KMS-11 (cell line): ENCODE measurements at regions not wholly inside any gene's neighbourhood (a gene's known extent, or its start where the extent isn't known, plus 50 kb on each side); places are given as distances from the start of the nearest gene placed in this dataset.

Experiments
- H2AFZ ChIP-seq: fragments of 200-600 bp; sonication (generic); 2 replicates; pipeline ENCODE4 v1.6.1; 2016; ENCODE audit warnings: antibody characterized with exemption, mixed run types, low read depth
- H3K27ac ChIP-seq: fragments of 200-600 bp; sonication (generic); 2 replicates; pipeline ENCODE4 v1.6.1; 2016; ENCODE audit warnings: mild to moderate bottlenecking, mixed run types
- H3K27me3 ChIP-seq: fragments of 200-600 bp; sonication (generic); 2 replicates; pipeline ENCODE4 v1.6.1; 2017; ENCODE audit warnings: mild to moderate bottlenecking, low read depth, mixed run types, moderate library complexity; ENCODE audit not compliant: insufficient read depth
- H3K36me3 ChIP-seq: fragments of 200-600 bp; sonication (generic); 2 replicates; pipeline ENCODE4 v1.6.1; 2017; ENCODE audit warnings: mild to moderate bottlenecking, mixed run types; ENCODE audit not compliant: insufficient read depth
- H3K4me1 ChIP-seq: fragments of 200-600 bp; sonication (generic); 2 replicates; pipeline ENCODE4 v1.6.1; 2016; ENCODE audit warnings: mild to moderate bottlenecking, low read depth, mixed run types; ENCODE audit not compliant: poor library complexity, severe bottlenecking
- H3K4me2 ChIP-seq: fragments of 200-600 bp; sonication (generic); 2 replicates; pipeline ENCODE4 v1.7.0; 2016; ENCODE audit warnings: mild to moderate bottlenecking, mixed run types
- H3K4me3 ChIP-seq: fragments of 200-600 bp; sonication (generic); IDR thresholded peaks from 2 replicates; pipeline ENCODE4 v1.6.1; 2017; ENCODE audit warnings: low read depth, low read length, mixed read lengths; ENCODE audit not compliant: insufficient read depth
- H3K79me2 ChIP-seq: fragments of 200-600 bp; sonication (generic); 2 replicates; pipeline ENCODE4 v1.6.1; 2016; ENCODE audit warnings: low read depth, mixed run types; ENCODE audit not compliant: insufficient read depth
- H3K9ac ChIP-seq: fragments of 200-600 bp; sonication (generic); 2 replicates; pipeline ENCODE4 v1.6.1; 2016; ENCODE audit warnings: mild to moderate bottlenecking, mixed run types
- H4K20me1 ChIP-seq: fragments of 200-600 bp; sonication (generic); 2 replicates; pipeline ENCODE4 v1.6.1; 2016; ENCODE audit warnings: mild to moderate bottlenecking, mixed run types; ENCODE audit not compliant: insufficient read depth
- CTCF ChIP-seq: fragments of 200-600 bp; sonication (generic); conservative IDR thresholded peaks from 2 replicates; pipeline ENCODE4 v1.6.1; 2017; ENCODE audit warnings: low read depth, mild to moderate bottlenecking, antibody characterized with exemption, low read length, moderate library complexity, mixed read lengths

- Histone ChIP-seq H3K4me1 (no peaks in the 10 kb centered on the region), H3K4me3 (no peak overlapping the region), H3K27me3 (no peaks in the 10 kb centered on the region), H4K20me1 (no peaks in the 10 kb centered on the region), H3K36me3 (no peaks in the 10 kb centered on the region), H2AFZ (no peak overlapping the region), H3K79me2 (no peaks in the 10 kb centered on the region), H3K4me2 (no peak overlapping the region), H3K27ac (no peak overlapping the region), H3K9ac (no peak overlapping the region)
- TF ChIP-seq CTCF: no peak
These were observed 129.6 kb upstream of the PRPS1L1 start for GRCh38 chr7:18157233-18157632.

- Histone ChIP-seq H4K20me1 (no peaks in the 10 kb centered on the region), H3K79me2 (no peaks in the 10 kb centered on the region), H3K36me3 (no peaks in the 10 kb centered on the region), H3K4me1 (no peaks in the 10 kb centered on the region), H3K4me2 (no peak overlapping the region), H3K27ac (no peak overlapping the region), H3K4me3 (no peak overlapping the region), H3K27me3 (no peaks in the 10 kb centered on the region), H2AFZ (no peak overlapping the region), H3K9ac (no peak overlapping the region)
- TF ChIP-seq CTCF: no peak
These were observed 135.0 kb upstream of the PRPS1L1 start for GRCh38 chr7:18162657-18163056.

- Histone ChIP-seq H2AFZ (no peak overlapping the region), H3K9ac (no peak overlapping the region), H3K79me2 (no peaks in the 10 kb centered on the region), H3K36me3 (no peaks in the 10 kb centered on the region), H3K4me3 (no peak overlapping the region), H3K27ac (no peak overlapping the region), H4K20me1 (no peaks in the 10 kb centered on the region), H3K27me3 (no peaks in the 10 kb centered on the region), H3K4me2 (no peak overlapping the region), H3K4me1 (no peaks in the 10 kb centered on the region)
- no peak for TF ChIP-seq CTCF
These were observed 135.4 kb upstream of the PRPS1L1 start for GRCh38 chr7:18163091-18163490.

- Histone ChIP-seq H3K4me1 (no peaks in the 10 kb centered on the region), H3K27ac (no peak overlapping the region), H2AFZ (no peak overlapping the region), H3K79me2 (no peaks in the 10 kb centered on the region), H3K36me3 (no peaks in the 10 kb centered on the region), H3K9ac (no peak overlapping the region), H3K4me2 (no peak overlapping the region), H3K4me3 (no peak overlapping the region), H4K20me1 (no peaks in the 10 kb centered on the region), H3K27me3 (no peaks in the 10 kb centered on the region)
- TF ChIP-seq CTCF: no peak
These were observed 137.5 kb upstream of the PRPS1L1 start for GRCh38 chr7:18165166-18165565.

GRCh38 chr7:18166002-18166401 is 138.4 kb upstream of the PRPS1L1 start:
- Histone ChIP-seq H3K79me2 (no peaks in the 10 kb centered on the region), H3K27me3 (no peaks in the 10 kb centered on the region), H3K4me1 (no peaks in the 10 kb centered on the region), H2AFZ (no peak overlapping the region), H3K4me2 (no peak overlapping the region), H3K27ac (no peak overlapping the region), H4K20me1 (no peaks in the 10 kb centered on the region), H3K4me3 (no peak overlapping the region), H3K36me3 (no peaks in the 10 kb centered on the region), H3K9ac (no peak overlapping the region)
- no peak for TF ChIP-seq CTCF
